Right lobe of liver (tissue), 6 donors: ENCODE measurements at regions not wholly inside any gene's neighbourhood (a gene's known extent, or its start where the extent isn't known, plus 50 kb on each side); places are given as distances from the start of the nearest gene placed in this dataset.

Experiments used
- ATAC-seq, 4 donors: fragments of 200-7000 bp; cut with Tn5 transposase; one replicate each; pipeline ENCODE4 v1.9.1; 2020; ENCODE audit warnings: mild to moderate bottlenecking in 4 of 4, moderate library complexity in 4 of 4
- DNase-seq, 3 donors: peaks; one replicate each; pipeline ENCODE4 v3.0.0-alpha.2; 2020
- H3K27ac ChIP-seq, 3 donors: fragments of 200-600 bp; one replicate each; pipeline ENCODE4 v1.8.0; 2022
- H3K27me3 ChIP-seq, 2 donors: fragments of 200-600 bp; one replicate each; pipeline ENCODE4 v1.8.0; 2022
- H3K36me3 ChIP-seq, 4 donors: fragments of 200-600 bp; sonication (generic) in 1 of 4; one replicate each; pipeline versions ENCODE4 v1.5.1 to v1.8.0; 2017 to 2022; ENCODE audit warnings: control low read depth in 1 of 4
- H3K4me1 ChIP-seq, 4 donors: fragments of 200-600 bp; sonication (generic) in 1 of 4; one replicate each; pipeline versions ENCODE4 v1.5.1 to v1.8.0; 2017 to 2022; ENCODE audit warnings: control low read depth in 1 of 4
- H3K4me3 ChIP-seq, 3 donors: fragments of 200-600 bp; one replicate each; pipeline ENCODE4 v1.8.0; 2022
- H3K9me3 ChIP-seq, 4 donors: fragments of 200-600 bp; sonication (generic) in 1 of 4; one replicate each; pipeline versions ENCODE4 v1.5.1 to v1.8.0; 2017 to 2022; ENCODE audit warnings: control low read depth in 1 of 4
- CTCF ChIP-seq, 4 donors: fragments of 200-600 bp in 3 of 4; fragments of 450-650 bp in 1 of 4; IDR thresholded peaks; one replicate each; pipeline versions ENCODE4 v1.5.1 to v1.8.0; 2016 to 2022; ENCODE audit warnings: antibody characterized with exemption in 4 of 4, mild to moderate bottlenecking in 2 of 4
- POLR2A ChIP-seq: fragments of 450-650 bp; IDR thresholded peaks from one replicate; pipeline ENCODE4 v1.6.1; 2017; ENCODE audit warnings: antibody characterized with exemption, mild to moderate bottlenecking
- WGBS: methylation state at CpG from one replicate; pipeline ENCODE4 v1.1.6; 2018; ENCODE audit warnings: low coverage, low lambda C conversion rate; ENCODE audit not compliant: insufficient coverage; ENCODE audit errors: missing lambda C conversion rate; 5-methylcytosine and 5-hydroxymethylcytosine counted together
- intact Hi-C, 2 donors: fragments of 100-400 bp; cut with DNase I; formaldehyde crosslinking; loops; one replicate each; pipeline versions ENCODE4 v1.11.2 to v1.14.1; 2022
- donor health status: DM: no; HTN: yes; CAD: no.
- donor health status: DM: no; HTN: no; CAD: no.
- donor health status: DM: no; HTN: no; CAD: no.
- donor health status: DM: no; HTN: yes; CAD: no.
- donor health status: DM: no; HTN: yes; CAD: no.

GRCh38 chr9:80871596-80871995, 817.8 kb downstream of the TLE1 start:
- intact Hi-C loops = no loop called here
- Histone ChIP-seq H3K9me3 (no peaks in the 10 kb centered on the region), H3K36me3 (no peaks in the 10 kb centered on the region), H3K4me3 (no peak overlapping the region), H3K4me1 (no peaks in the 10 kb centered on the region), H3K27ac (no peak overlapping the region), H3K27me3 (no peaks in the 10 kb centered on the region)
- DNase-seq = no peak
- ATAC-seq = no peak
- TF ChIP-seq CTCF (IDR thresholded peaks at IDR 0.05) (no peak), POLR2A (no peak)

GRCh38 chr9:80867731-80868130, 821.6 kb downstream of the TLE1 start:
- no peak overlapping the region for H3K27ac ChIP-seq
- H3K4me3 ChIP-seq = no peak overlapping the region
- no peak for TF ChIP-seq POLR2A
- no peak for TF ChIP-seq CTCF (IDR thresholded peaks at IDR 0.05)
- no peaks in the 10 kb centered on the region for H3K36me3 ChIP-seq
- H3K4me1 ChIP-seq = no peaks in the 10 kb centered on the region
- no peak for ATAC-seq
- no peak for DNase-seq
- H3K9me3 ChIP-seq = no peaks in the 10 kb centered on the region
- H3K27me3 ChIP-seq = no peaks in the 10 kb centered on the region
- intact Hi-C loops = no loop called here

GRCh38 chr9:80866576-80867227, 822.6 kb downstream of the TLE1 start:
- intact Hi-C loops = no loop called here
- H3K4me1 ChIP-seq = no peaks in the 10 kb centered on the region
- 50% methylated on average over 2 of the region's 2 CpGs for WGBS

GRCh38 chr9:80866121-80866520, 823.2 kb downstream of the TLE1 start:
- Histone ChIP-seq H3K9me3 (no peaks in the 10 kb centered on the region), H3K27me3 (no peaks in the 10 kb centered on the region), H3K27ac (no peak overlapping the region), H3K36me3 (no peaks in the 10 kb centered on the region), H3K4me3 (no peak overlapping the region), H3K4me1 (no peaks in the 10 kb centered on the region)
- intact Hi-C loops = no loop called here
- DNase-seq = no peak
- ATAC-seq = no peak
- TF ChIP-seq POLR2A (no peak), CTCF (IDR thresholded peaks at IDR 0.05) (no peak)

More at GRCh38 chr9:80866576-80867227, 822.6 kb downstream of the TLE1 start:
- no peaks in the 10 kb centered on the region for H3K36me3 ChIP-seq
- no peaks in the 10 kb centered on the region for H3K27me3 ChIP-seq
- DNase-seq (no peak), ATAC-seq (no peak)
- H3K4me3 ChIP-seq = no peak overlapping the region
- no peak for TF ChIP-seq POLR2A
- TF ChIP-seq CTCF (IDR thresholded peaks at IDR 0.05) = no peak
- H3K27ac ChIP-seq = no peak overlapping the region
- no peaks in the 10 kb centered on the region for H3K9me3 ChIP-seq

GRCh38 chr9:80843028-80843427, 846.3 kb downstream of the TLE1 start:
- no peak overlapping the region for H3K4me3 ChIP-seq
- H3K9me3 ChIP-seq = no peaks in the 10 kb centered on the region
- intact Hi-C loops = no loop called here
- H3K27ac ChIP-seq = no peak overlapping the region
- no peaks in the 10 kb centered on the region for H3K27me3 ChIP-seq
- no peaks in the 10 kb centered on the region for H3K4me1 ChIP-seq
- DNase-seq (no peak), ATAC-seq (no peak)
- WGBS = 46% methylated on average over 1 of the region's 1 CpG
- TF ChIP-seq CTCF (IDR thresholded peaks at IDR 0.05) (no peak), POLR2A (no peak)
- H3K36me3 ChIP-seq = no peaks in the 10 kb centered on the region
